Neural cell (in vitro differentiated cells): ENCODE measurements at regions not wholly inside any gene's neighbourhood (a gene's known extent, or its start where the extent isn't known, plus 50 kb on each side); places are given as distances from the start of the nearest gene placed in this dataset.

ENCODE experiments used
- H2AFZ ChIP-seq: fragments of 200-600, 300-800 bp; sonication (generic), shearing (Covaris generic); 2 replicates; pipeline ENCODE4 v1.6.0; 2014; ENCODE audit warnings: low read depth, mild to moderate bottlenecking, antibody characterized with exemption, low read length, moderate library complexity
- H3F3A ChIP-seq: fragments of 200-600 bp; shearing (Covaris generic); 2 replicates; pipeline ENCODE4 v1.6.1; 2016; ENCODE audit warnings: mild to moderate bottlenecking, moderate library complexity, mixed read lengths, antibody characterized with exemption, low read length; ENCODE audit not compliant: insufficient read depth, poor library complexity, severe bottlenecking
- H3K27ac ChIP-seq: fragments of 200-600, 300-800 bp; sonication (generic), shearing (Covaris generic); 2 replicates; pipeline ENCODE4 v1.5.1; 2014; ENCODE audit warnings: mild to moderate bottlenecking, low read length, moderate library complexity
- H3K27me3 ChIP-seq: fragments of 300-800, 200-600 bp; sonication (generic), shearing (Covaris generic); 2 replicates; pipeline ENCODE4 v1.6.0; 2014; ENCODE audit warnings: mild to moderate bottlenecking, low read depth, low read length, moderate library complexity; ENCODE audit not compliant: insufficient read depth
- H3K36me3 ChIP-seq: fragments of 300-800, 200-600 bp; sonication (generic), shearing (Covaris generic); 2 replicates; pipeline ENCODE4 v1.5.1; 2014; ENCODE audit warnings: mild to moderate bottlenecking, antibody characterized with exemption, low read length, moderate library complexity; ENCODE audit not compliant: insufficient read depth
- H3K4me2 ChIP-seq: fragments of 300-800, 200-600 bp; sonication (generic), shearing (Covaris generic); 2 replicates; pipeline ENCODE4 v1.6.0; 2014; ENCODE audit warnings: mild to moderate bottlenecking, low read length
- H3K4me3 ChIP-seq: fragments of 300-800, 200-600 bp; sonication (generic), shearing (Covaris generic); 2 replicates; pipeline ENCODE4 v1.5.1; 2014; ENCODE audit warnings: mild to moderate bottlenecking, low read length, moderate library complexity
- H3K79me2 ChIP-seq: fragments of 200-600 bp; shearing (Covaris generic); replicated peaks from 2 replicates; pipeline ENCODE4 v1.6.0; 2014; ENCODE audit warnings: mild to moderate bottlenecking, low read length, moderate library complexity; ENCODE audit not compliant: insufficient read depth
- H3K9ac ChIP-seq: fragments of 300-800, 200-600 bp; sonication (generic), shearing (Covaris generic); 2 replicates; pipeline ENCODE4 v1.6.1; 2016; ENCODE audit warnings: mild to moderate bottlenecking, low read length, mixed read lengths
- H3K9me2 ChIP-seq: fragments of 200-600 bp; shearing (Covaris generic); 2 replicates; pipeline ENCODE4 v1.6.1; 2016; ENCODE audit warnings: mild to moderate bottlenecking, low read length, mixed read lengths; ENCODE audit not compliant: insufficient read depth
- H3K9me3 ChIP-seq: fragments of 200-600, 300-800 bp; sonication (generic), shearing (Covaris generic); 2 replicates; pipeline ENCODE4 v1.6.1; 2016; ENCODE audit warnings: mild to moderate bottlenecking, mixed run types, low read length, moderate library complexity, mixed read lengths
- H4K20me1 ChIP-seq: fragments of 200-600 bp; shearing (Covaris generic); 2 replicates; pipeline ENCODE4 v1.6.1; 2016; ENCODE audit warnings: mild to moderate bottlenecking, mixed run types; ENCODE audit not compliant: insufficient read depth
- CTCF ChIP-seq: fragments of 450-650 bp; IDR thresholded peaks from 2 replicates; pipeline ENCODE4 v1.5.1; 2014; ENCODE audit warnings: antibody characterized with exemption, mild to moderate bottlenecking, moderate library complexity; ENCODE audit not compliant: poor library complexity, severe bottlenecking
- EP300 ChIP-seq: fragments of 450-650 bp; conservative IDR thresholded peaks from 2 replicates; pipeline ENCODE4 v1.6.1; 2014; ENCODE audit warnings: antibody characterized with exemption, mild to moderate bottlenecking, moderate library complexity; ENCODE audit not compliant: poor library complexity, severe bottlenecking
- EZH2 ChIP-seq: fragments of 200-600, 300-800 bp; shearing (Covaris generic), sonication (generic); IDR thresholded peaks from 2 replicates; pipeline ENCODE4 v1.6.1; 2014; ENCODE audit warnings: antibody characterized with exemption, low read length, borderline replicate concordance, mild to moderate bottlenecking; ENCODE audit not compliant: insufficient read depth, poor library complexity, severe bottlenecking
- MXI1 ChIP-seq: fragments of 450-650 bp; conservative IDR thresholded peaks from 2 replicates; pipeline ENCODE4 v1.6.1; 2014; ENCODE audit warnings: antibody characterized with exemption, mild to moderate bottlenecking; ENCODE audit not compliant: poor library complexity, severe bottlenecking
- POLR2AphosphoS5 ChIP-seq: IDR thresholded peaks from 2 replicates; pipeline ENCODE4 v1.6.1; 2012
- RAD21 ChIP-seq: fragments of 450-650 bp; conservative IDR thresholded peaks from 2 replicates; pipeline ENCODE4 v1.6.1; 2014; ENCODE audit warnings: antibody characterized with exemption, mild to moderate bottlenecking, moderate library complexity
- REST ChIP-seq: IDR thresholded peaks from 2 replicates; pipeline ENCODE4 v1.6.1; 2012; ENCODE audit warnings: borderline replicate concordance
- SMC3 ChIP-seq: fragments of 450-650 bp; conservative IDR thresholded peaks from 2 replicates; pipeline ENCODE4 v1.6.1; 2014; ENCODE audit warnings: antibody characterized with exemption, mild to moderate bottlenecking, moderate library complexity; ENCODE audit not compliant: poor library complexity
- TAF1 ChIP-seq: IDR thresholded peaks from 2 replicates; pipeline ENCODE4 v1.6.1; 2012; ENCODE audit warnings: low read depth

- H3K27ac ChIP-seq, result peak overlapping the region; percentile 51
- no peak overlapping the region for H3K4me2 ChIP-seq
- H3K36me3 ChIP-seq, result no peaks in the 10 kb centered on the region
- H3F3A ChIP-seq, result no peaks in the 10 kb centered on the region
- H4K20me1 ChIP-seq, result no peaks in the 10 kb centered on the region
- H2AFZ ChIP-seq, result no peak overlapping the region
- H3K27me3 ChIP-seq, result no peaks in the 10 kb centered on the region
- TF ChIP-seq MXI1 (no peak), SMC3 (no peak), REST (no peak), CTCF (no peak), TAF1 (no peak), RAD21 (no peak), EP300 (no peak), POLR2AphosphoS5 (no peak)
- H3K9me2 ChIP-seq, result no peaks in the 10 kb centered on the region
- H3K9ac ChIP-seq, result no peak overlapping the region
- H3K4me3 ChIP-seq, result no peak overlapping the region
- no peaks in the 10 kb centered on the region for H3K79me2 ChIP-seq
- no peaks in the 10 kb centered on the region for H3K9me3 ChIP-seq
Measured at GRCh38 chr4:30866907-30867306, 146.7 kb downstream of the PCDH7 start.

GRCh38 chr4:30867427-30867826 is 147.3 kb downstream of the PCDH7 start:
- no peak for TF ChIP-seq EP300
- TF ChIP-seq RAD21, result no peak
- TF ChIP-seq REST, result no peak
- no peak for TF ChIP-seq MXI1
- TF ChIP-seq CTCF, result no peak
- TF ChIP-seq TAF1, result no peak
- peak; percentile 22 for TF ChIP-seq POLR2AphosphoS5
- no peak for TF ChIP-seq EZH2
- no peaks in the 10 kb centered on the region for H4K20me1 ChIP-seq
- peak overlapping the region; percentile 6 for H3K4me3 ChIP-seq
- H3F3A ChIP-seq, result no peaks in the 10 kb centered on the region
- H3K36me3 ChIP-seq, result no peaks in the 10 kb centered on the region
- H3K9me3 ChIP-seq, result no peaks in the 10 kb centered on the region
- H3K27me3 ChIP-seq, result no peaks in the 10 kb centered on the region
- peaks cover 2% of the 10 kb centered on the region for H3K79me2 ChIP-seq
- no peak overlapping the region for H3K9ac ChIP-seq
- no peak overlapping the region for H3K4me2 ChIP-seq
- no peaks in the 10 kb centered on the region for H3K9me2 ChIP-seq
- H3K27ac ChIP-seq, result peak overlapping the region; percentile 51
- H2AFZ ChIP-seq, result no peak overlapping the region
